Uterus (tissue), 3 donors: ENCODE measurements at regions not wholly inside any gene's neighbourhood (a gene's known extent, or its start where the extent isn't known, plus 50 kb on each side); places are given as distances from the start of the nearest gene placed in this dataset.

Experiments used
- DNase-seq, 2 donors: peaks; one replicate each; pipeline ENCODE4 v3.0.0-alpha.2; 2019 to 2020
- H3K27ac ChIP-seq, 2 donors: fragments of 200-600 bp; sonication (generic); 1 replicate in 1 of 2; 2 replicates in 1 of 2; pipeline ENCODE4 v1.5.1; 2016 to 2018
- H3K27me3 ChIP-seq, 2 donors: fragments of 200-600 bp; sonication (generic); one replicate each; pipeline ENCODE4 v1.5.1; 2018 to 2019; ENCODE audit warnings: control low read depth in 1 of 2
- H3K36me3 ChIP-seq, 2 donors: fragments of 200-600 bp; sonication (generic); one replicate each; pipeline ENCODE4 v1.5.1; 2019; ENCODE audit warnings: control low read depth in 1 of 2
- H3K4me1 ChIP-seq, 2 donors: fragments of 200-600 bp; sonication (generic); one replicate each; pipeline ENCODE4 v1.5.1; 2018 to 2019; ENCODE audit warnings: control low read depth in 1 of 2
- H3K4me3 ChIP-seq, 2 donors: fragments of 200-600 bp; sonication (generic); 1 replicate in 1 of 2; 2 replicates in 1 of 2; pipeline ENCODE4 v1.5.1; 2018 to 2019; ENCODE audit warnings: mild to moderate bottlenecking in 1 of 2
- H3K9me3 ChIP-seq, 2 donors: fragments of 200-600 bp; sonication (generic); one replicate each; pipeline ENCODE4 v1.5.1; 2019; ENCODE audit warnings: control low read depth in 1 of 2
- CTCF ChIP-seq, 4 experiments: fragments of 200-600 bp in 2 of 4; fragments of 450-650 bp in 2 of 4; sonication (generic) in 2 of 4; IDR thresholded peaks; one replicate each; pipeline ENCODE4 v1.5.1; 2016 to 2019; ENCODE audit warnings: antibody characterized with exemption in 4 of 4, mild to moderate bottlenecking in 2 of 4, moderate library complexity in 1 of 4
- POLR2A ChIP-seq, 2 donors: fragments of 450-650 bp; IDR thresholded peaks; one replicate each; pipeline ENCODE4 v1.6.1; 2016; ENCODE audit warnings: antibody characterized with exemption in 2 of 2, mild to moderate bottlenecking in 1 of 2, moderate library complexity in 1 of 2
- intact Hi-C: fragments of 100-400 bp; cut with DNase I; formaldehyde crosslinking; loops from one replicate; pipeline ENCODE4 v1.15.1; 2023; ENCODE audit warnings: low total_unique reads
- donor health status: DM: yes; HTN: yes; CAD: no.

- Histone ChIP-seq H3K27ac (no peak overlapping the region), H3K9me3 (no peaks in the 10 kb centered on the region), H3K4me1 (no peaks in the 10 kb centered on the region), H3K4me3 (no peak overlapping the region), H3K27me3 (no peaks in the 10 kb centered on the region), H3K36me3 (no peaks in the 10 kb centered on the region)
- intact Hi-C loops, result no loop called here
- DNase-seq, result no peak
- TF ChIP-seq POLR2A (IDR thresholded peaks at IDR 0.05) (no peak), CTCF (IDR thresholded peaks at IDR 0.05) (no peak)
Measured at GRCh38 chr3:159273070-159273469, 471.2 kb downstream of the MFSD1 start.

GRCh38 chr3:159273608-159274007, 471.8 kb downstream of the MFSD1 start:
- Histone ChIP-seq H3K9me3 (no peaks in the 10 kb centered on the region), H3K4me1 (no peaks in the 10 kb centered on the region), H3K4me3 (no peak overlapping the region), H3K36me3 (no peaks in the 10 kb centered on the region), H3K27ac (no peak overlapping the region), H3K27me3 (no peaks in the 10 kb centered on the region)
- DNase-seq, result no peak
- intact Hi-C loops, result no loop called here
- no peak for TF ChIP-seq CTCF (IDR thresholded peaks at IDR 0.05)
- no peak for TF ChIP-seq POLR2A (IDR thresholded peaks at IDR 0.05)

GRCh38 chr3:159275741-159276140, 473.9 kb downstream of the MFSD1 start:
- no peaks in the 10 kb centered on the region for H3K36me3 ChIP-seq
- no peak for DNase-seq
- no peaks in the 10 kb centered on the region for H3K27me3 ChIP-seq
- no peak overlapping the region for H3K4me3 ChIP-seq
- intact Hi-C loops, result no loop called here
- no peaks in the 10 kb centered on the region for H3K9me3 ChIP-seq
- TF ChIP-seq CTCF (IDR thresholded peaks at IDR 0.05), result no peak
- no peak for TF ChIP-seq POLR2A (IDR thresholded peaks at IDR 0.05)
- H3K4me1 ChIP-seq, result no peaks in the 10 kb centered on the region
- H3K27ac ChIP-seq, result no peak overlapping the region

- intact Hi-C loops, result no loop called here
Measured at GRCh38 chr3:159277814-159278213, 476.0 kb downstream of the MFSD1 start.

More at GRCh38 chr3:159277814-159278213, 476.0 kb downstream of the MFSD1 start:
- TF ChIP-seq CTCF (IDR thresholded peaks at IDR 0.05) (no peak), POLR2A (IDR thresholded peaks at IDR 0.05) (no peak)
- no peak for DNase-seq
- Histone ChIP-seq H3K9me3 (no peaks in the 10 kb centered on the region), H3K4me3 (no peak overlapping the region), H3K27me3 (no peaks in the 10 kb centered on the region), H3K4me1 (no peaks in the 10 kb centered on the region), H3K36me3 (no peaks in the 10 kb centered on the region), H3K27ac (no peak overlapping the region)
